ENCODE measurements at regions not wholly inside any gene's neighbourhood (a gene's known extent, or its start where the extent isn't known, plus 50 kb on each side); places are given as distances from the start of the nearest gene placed in this dataset.
"Not testable (repeated sequence)": the region's sequence is repeated elsewhere in the genome, so short reads cannot be mapped to it uniquely, and the experiment has no call there.

GRCh38 chr13:23050126-23050525 lies 130.7 kb upstream of the SGCG start (continued):
- TF ChIP-seq MXI1 (IDR thresholded peaks at IDR 0.05; ENCODE audit: low read depth, low read length): no peak
- TF ChIP-seq GATA2 (CRISPR knock-in tag; IDR thresholded peaks at IDR 0.05): no peak
- TF ChIP-seq YY1 (IDR thresholded peaks at IDR 0.05; ENCODE audit: low read depth): no peak
- TF ChIP-seq RCOR1 (IDR thresholded peaks at IDR 0.05; ENCODE audit: low read length): no peak

- H4K20me1 ChIP-seq (ENCODE audit: insufficient read depth); DNase-seq; H3K9ac ChIP-seq; H3K27ac ChIP-seq (ENCODE audit: low read depth in 2 of 2, low read length in 1 of 2); H3F3A ChIP-seq (replicated peaks; ENCODE audit: insufficient read depth); H3K9me3 ChIP-seq; H3K9me2 ChIP-seq; CTCF ChIA-PET; H2AFZ ChIP-seq (ENCODE audit: low read depth); H3K79me2 ChIP-seq (ENCODE audit: insufficient read depth); POLR2A ChIA-PET; H3K36me3 ChIP-seq (replicated peaks in 1 of 2; ENCODE audit: control insufficient read depth in 1 of 2, insufficient read depth in 2 of 2, low read length in 1 of 2); H3K4me2 ChIP-seq; H3K4me1 ChIP-seq (ENCODE audit: control insufficient read depth in 1 of 2, insufficient read depth in 2 of 2, low read depth in 1 of 2, low read length in 1 of 2); H3K27me3 ChIP-seq (ENCODE audit: insufficient read depth); H3K4me3 ChIP-seq (ENCODE audit: low read depth in 2 of 2, low read length in 1 of 2): not testable (repeated sequence)
- WGBS (ENCODE audit: low lambda C conversion rate): 29% methylated on average over 5 of the region's 5 CpGs
Measured at GRCh38 chr13:23053711-23054110, 127.1 kb upstream of the SGCG start.

- POLR2A ChIA-PET: no interaction called here
- no peak for DNase-seq
- no peaks in the 10 kb centered on the region for H3K4me1 ChIP-seq (ENCODE audit: control insufficient read depth in 1 of 2, insufficient read depth in 2 of 2, low read depth in 1 of 2, low read length in 1 of 2)
- no peak overlapping the region for H2AFZ ChIP-seq (ENCODE audit: low read depth)
- peaks cover 4% of the 10 kb centered on the region for H3F3A ChIP-seq (replicated peaks; ENCODE audit: insufficient read depth)
- no peaks in the 10 kb centered on the region for H4K20me1 ChIP-seq (ENCODE audit: insufficient read depth)
- CTCF ChIA-PET: no interaction called here
- no peak overlapping the region for H3K4me2 ChIP-seq
- H3K9me3 ChIP-seq: no peaks in the 10 kb centered on the region
- H3K79me2 ChIP-seq (ENCODE audit: insufficient read depth): no peaks in the 10 kb centered on the region
- no peak overlapping the region for H3K4me3 ChIP-seq (ENCODE audit: low read depth in 2 of 2, low read length in 1 of 2)
- H3K9ac ChIP-seq: no peak overlapping the region
- H3K36me3 ChIP-seq (replicated peaks in 1 of 2; ENCODE audit: control insufficient read depth in 1 of 2, insufficient read depth in 2 of 2, low read length in 1 of 2): no peaks in the 10 kb centered on the region
- H3K9me2 ChIP-seq: no peaks in the 10 kb centered on the region
- H3K27me3 ChIP-seq (ENCODE audit: insufficient read depth): no peaks in the 10 kb centered on the region
- TF ChIP-seq FOXM1 (IDR thresholded peaks at IDR 0.05; ENCODE audit: low read depth): no peak
- TF ChIP-seq EP300 (IDR thresholded peaks at IDR 0.05; ENCODE audit: borderline replicate concordance in 1 of 2, low read depth in 1 of 2, low read length in 1 of 2): no peak
- TF ChIP-seq GATA2 (CRISPR knock-in tag; IDR thresholded peaks at IDR 0.05): no peak
- TF ChIP-seq NRF1 (IDR thresholded peaks at IDR 0.05; ENCODE audit: low read depth, low read length): no peak
- no peak for TF ChIP-seq YY1 (IDR thresholded peaks at IDR 0.05; ENCODE audit: low read depth)
- no peak for TF ChIP-seq TCF12 (IDR thresholded peaks at IDR 0.05)
- TF ChIP-seq MAX (IDR thresholded peaks at IDR 0.05; ENCODE audit: low read depth): no peak
- no peak for TF ChIP-seq FOXJ3 (CRISPR knock-in tag; IDR thresholded peaks at IDR 0.05)
- TF ChIP-seq JUND (IDR thresholded peaks at IDR 0.05): no peak
- TF ChIP-seq IRF3 (IDR thresholded peaks at IDR 0.05; ENCODE audit: low read depth, low read length): no peak
- no peak for TF ChIP-seq MXI1 (IDR thresholded peaks at IDR 0.05; ENCODE audit: low read depth, low read length)
- TF ChIP-seq RXRA (IDR thresholded peaks at IDR 0.05; ENCODE audit: borderline replicate concordance, low read depth): no peak
- TF ChIP-seq RAD21 (IDR thresholded peaks at IDR 0.05; ENCODE audit: low read length): no peak
- no peak for TF ChIP-seq RFX5 (IDR thresholded peaks at IDR 0.05; ENCODE audit: low read length)
- TF ChIP-seq PBX3 (IDR thresholded peaks at IDR 0.05): no peak
- TF ChIP-seq POLR2AphosphoS5 (IDR thresholded peaks at IDR 0.05; ENCODE audit: low read depth, low read length): no peak
- no peak for TF ChIP-seq USF2 (IDR thresholded peaks at IDR 0.05; ENCODE audit: borderline replicate concordance, low read depth, low read length)
- TF ChIP-seq ZBTB33 (IDR thresholded peaks at IDR 0.05; ENCODE audit: borderline replicate concordance, low read depth): no peak
- H3K27ac ChIP-seq (ENCODE audit: low read depth in 2 of 2, low read length in 1 of 2): no peak overlapping the region
Measured at GRCh38 chr13:23059173-23059572, 121.6 kb upstream of the SGCG start.

All from SK-N-SH (cell line).